Caco-2 (cell line): ENCODE measurements at regions not wholly inside any gene's neighbourhood (a gene's known extent, or its start where the extent isn't known, plus 50 kb on each side); places are given as distances from the start of the nearest gene placed in this dataset.

Experiments used
- BruUV-seq: library from RNA; stranded (reverse); fragments of 400-500 nt; replicated peaks from 2 replicates; lab custom pipeline; 2021; lab: Mats Ljungman, UMichigan
- CTCF ChIA-PET: fragments of 300-600 bp; sonication (Branson Sonifier 250); formaldehyde crosslinking; loops from one replicate; lab custom pipeline; 2022; ENCODE audit warnings: antibody characterized with exemption; lab: Charles Lee
- POLR2A ChIA-PET: fragments of 300-600 bp; sonication (Branson Sonifier 250); formaldehyde crosslinking; loops from one replicate; lab custom pipeline; 2022; ENCODE audit warnings: antibody characterized with exemption; lab: Charles Lee
- DNase-seq, 2 experiments: peaks; one replicate each; pipeline versions ENCODE4 v3.0.0 to v3.0.0-alpha.2; 2020 to 2022
- H3K27me3 ChIP-seq: replicated peaks from 2 replicates; pipeline ENCODE4 v1.6.0; 2011; ENCODE audit warnings: low read length; ENCODE audit not compliant: control insufficient read depth, insufficient read depth
- H3K36me3 ChIP-seq: 2 replicates; pipeline ENCODE4 v1.5.1; 2011; ENCODE audit warnings: low read length; ENCODE audit not compliant: control insufficient read depth, insufficient read depth
- H3K4me1 ChIP-seq: fragments of 250-450 bp; sonication (Bioruptor Pico); 2 replicates; pipeline ENCODE4 v1.5.1; 2020; ENCODE audit warnings: mild to moderate bottlenecking
- H3K4me3 ChIP-seq: 2 replicates; pipeline ENCODE4 v1.5.1; 2011; ENCODE audit warnings: low read depth, mild to moderate bottlenecking, control low read depth, low read length
- H3K9me3 ChIP-seq: fragments of 250-450 bp; sonication (Bioruptor Pico); 2 replicates; pipeline ENCODE4 v1.5.1; 2020; ENCODE audit warnings: mild to moderate bottlenecking, moderate library complexity
- H3K27ac Mint-ChIP-seq: one replicate; pipeline ENCODE4 v1.8.0; 2022; ENCODE audit warnings: mixed read lengths; ENCODE audit not compliant: unreplicated experiment
- H3K27me3 Mint-ChIP-seq: one replicate; pipeline ENCODE4 v1.8.0; 2022; ENCODE audit warnings: mixed read lengths; ENCODE audit not compliant: insufficient read depth, unreplicated experiment
- H3K36me3 Mint-ChIP-seq: one replicate; pipeline ENCODE4 v1.8.0; 2022; ENCODE audit warnings: mild to moderate bottlenecking, mixed read lengths; ENCODE audit not compliant: insufficient read depth, unreplicated experiment
- H3K4me1 Mint-ChIP-seq: one replicate; pipeline ENCODE4 v1.8.0; 2022; ENCODE audit warnings: low read depth, mixed read lengths; ENCODE audit not compliant: unreplicated experiment
- H3K4me3 Mint-ChIP-seq: one replicate; pipeline ENCODE4 v1.8.0; 2022; ENCODE audit warnings: mild to moderate bottlenecking, moderate library complexity, mixed read lengths; ENCODE audit not compliant: unreplicated experiment
- H3K9me3 Mint-ChIP-seq: one replicate; pipeline ENCODE4 v1.8.0; 2022; ENCODE audit warnings: mixed read lengths; ENCODE audit not compliant: unreplicated experiment
- CTCF ChIP-seq, 2 experiments: fragments of 200-600 bp in 1 of 2; IDR thresholded peaks; 1 replicate in 1 of 2; 2 replicates in 1 of 2; pipeline versions ENCODE4 v1.5.1 to v1.8.0; 2011 to 2022; ENCODE audit warnings: antibody characterized with exemption in 1 of 2, control low read depth in 1 of 2, inconsistent platforms in 1 of 2, low read depth in 1 of 2, low read length in 1 of 2, mild to moderate bottlenecking in 1 of 2, moderate library complexity in 1 of 2; ENCODE audit not compliant: insufficient read depth in 1 of 2, severe bottlenecking in 1 of 2, unreplicated experiment in 1 of 2
- intact Hi-C: fragments of 100-400 bp; cut with micrococcal nuclease; formaldehyde crosslinking; loops from one replicate; pipeline ENCODE4 v1.10.0; 2022; ENCODE audit not compliant: unreplicated experiment

- Histone ChIP-seq H3K36me3 (no peaks in the 10 kb centered on the region), H3K4me3 (no peak overlapping the region), H3K27me3 (no peaks in the 10 kb centered on the region), H3K9me3 (no peaks in the 10 kb centered on the region), H3K4me1 (no peaks in the 10 kb centered on the region)
- H3K27me3 Mint-ChIP-seq: peaks cover 2% of the 10 kb centered on the region
- no peak overlapping the region for H3K27ac Mint-ChIP-seq
- no peaks in the 10 kb centered on the region for H3K36me3 Mint-ChIP-seq
- no TSS peak for BruUV-seq
- ChIA-PET POLR2A (no interaction called here), CTCF (no interaction called here)
- H3K4me3 Mint-ChIP-seq: no peak overlapping the region
- intact Hi-C loops: no loop called here
- no peak for TF ChIP-seq CTCF (IDR thresholded peaks at IDR 0.05; ENCODE audit: insufficient read depth in 1 of 2, low read depth in 1 of 2, low read length in 1 of 2, severe bottlenecking in 1 of 2, unreplicated experiment in 1 of 2)
- H3K4me1 Mint-ChIP-seq: no peaks in the 10 kb centered on the region
- no peak for DNase-seq
- no peaks in the 10 kb centered on the region for H3K9me3 Mint-ChIP-seq
Observed at GRCh38 chr4:187042251-187042650, 318.6 kb upstream of the FAT1 start.

DNA sequence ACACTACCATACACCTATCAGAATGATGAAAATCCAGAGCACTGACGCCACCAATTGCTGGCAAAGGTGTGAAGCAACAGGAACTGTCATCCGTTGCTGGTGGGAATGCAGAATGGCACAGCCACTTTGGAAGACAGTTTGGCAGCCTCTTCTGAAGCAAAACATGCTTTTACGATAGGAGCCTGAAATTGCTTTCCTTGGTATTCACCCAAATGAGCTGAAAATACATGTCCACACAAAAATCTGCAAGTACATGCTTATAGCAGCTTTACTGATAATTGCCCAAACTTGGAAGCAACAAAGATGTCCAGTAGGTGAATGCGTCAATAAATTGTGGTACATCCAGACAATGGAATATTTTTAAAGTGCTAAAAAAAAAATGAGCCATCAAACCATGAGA is 322.8 kb upstream of the FAT1 start:
- Mint-ChIP-seq H3K4me3 (no peak overlapping the region), H3K4me1 (no peaks in the 10 kb centered on the region), H3K36me3 (no peaks in the 10 kb centered on the region), H3K27ac (no peak overlapping the region), H3K9me3 (no peaks in the 10 kb centered on the region), H3K27me3 (no peaks in the 10 kb centered on the region)
- POLR2A ChIA-PET: no interaction called here
- H3K4me3 ChIP-seq: no peak overlapping the region
- no peak for DNase-seq
- H3K4me1 ChIP-seq: no peaks in the 10 kb centered on the region
- BruUV-seq: no TSS peak
- H3K27me3 ChIP-seq: no peaks in the 10 kb centered on the region
- no peak for TF ChIP-seq CTCF (IDR thresholded peaks at IDR 0.05; ENCODE audit: insufficient read depth in 1 of 2, low read depth in 1 of 2, low read length in 1 of 2, severe bottlenecking in 1 of 2, unreplicated experiment in 1 of 2)
- H3K9me3 ChIP-seq: no peaks in the 10 kb centered on the region
- H3K36me3 ChIP-seq: no peaks in the 10 kb centered on the region
- intact Hi-C loops: no loop called here
- CTCF ChIA-PET: no interaction called here

- no peaks in the 10 kb centered on the region for H3K9me3 ChIP-seq
- Mint-ChIP-seq H3K27me3 (no peaks in the 10 kb centered on the region), H3K36me3 (no peaks in the 10 kb centered on the region), H3K9me3 (no peaks in the 10 kb centered on the region), H3K4me3 (no peak overlapping the region), H3K27ac (no peak overlapping the region), H3K4me1 (no peaks in the 10 kb centered on the region)
- no TSS peak for BruUV-seq
- no peaks in the 10 kb centered on the region for H3K4me1 ChIP-seq
- no peaks in the 10 kb centered on the region for H3K27me3 ChIP-seq
- no peak for DNase-seq
- ChIA-PET POLR2A (no interaction called here), CTCF (no interaction called here)
- intact Hi-C loops: no loop called here
- TF ChIP-seq CTCF (IDR thresholded peaks at IDR 0.05; ENCODE audit: insufficient read depth in 1 of 2, low read depth in 1 of 2, low read length in 1 of 2, severe bottlenecking in 1 of 2, unreplicated experiment in 1 of 2): no peak
- no peak overlapping the region for H3K4me3 ChIP-seq
- H3K36me3 ChIP-seq: no peaks in the 10 kb centered on the region
Observed at GRCh38 chr4:187059021-187059420, 335.4 kb upstream of the FAT1 start.
